Activated naive CD8-positive, alpha-beta T cell treated with anti-CD3 and anti-CD28 coated beads, Interleukin-2, amount 50 U/mL, for 16 hours (primary cell): ENCODE measurements at regions not wholly inside any gene's neighbourhood (a gene's known extent, or its start where the extent isn't known, plus 50 kb on each side); places are given as distances from the start of the nearest gene placed in this dataset.

Experiments used
- DNase-seq: peaks from one replicate; pipeline ENCODE4 v3.0.0-alpha.2; 2020; ENCODE audit warnings: low read depth, low spot score

DNA sequence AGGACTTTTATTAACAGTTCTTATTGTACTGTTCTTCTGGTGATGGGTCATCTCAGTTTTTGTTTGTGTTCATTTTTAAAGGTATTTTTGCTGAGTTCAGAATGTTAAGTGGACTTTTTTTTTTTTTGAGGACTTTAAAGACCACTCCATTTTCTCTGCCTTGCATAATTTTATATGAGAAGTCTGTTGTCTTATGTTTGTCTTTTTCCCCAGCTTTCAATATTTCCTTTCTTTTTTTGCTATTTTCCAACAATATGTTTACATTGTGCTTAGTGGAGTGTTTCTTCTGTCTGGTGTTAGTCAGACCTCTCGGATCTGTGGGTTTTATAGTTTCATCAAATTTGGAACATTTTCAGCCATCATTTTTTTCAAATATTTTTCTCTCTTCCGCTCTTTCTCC lies 290.0 kb upstream of the TNRC6C start:
- no peak for DNase-seq

- DNase-seq: no peak
Observed at GRCh38 chr17:77670173-77670572, 288.3 kb upstream of the TNRC6C start.

DNA sequence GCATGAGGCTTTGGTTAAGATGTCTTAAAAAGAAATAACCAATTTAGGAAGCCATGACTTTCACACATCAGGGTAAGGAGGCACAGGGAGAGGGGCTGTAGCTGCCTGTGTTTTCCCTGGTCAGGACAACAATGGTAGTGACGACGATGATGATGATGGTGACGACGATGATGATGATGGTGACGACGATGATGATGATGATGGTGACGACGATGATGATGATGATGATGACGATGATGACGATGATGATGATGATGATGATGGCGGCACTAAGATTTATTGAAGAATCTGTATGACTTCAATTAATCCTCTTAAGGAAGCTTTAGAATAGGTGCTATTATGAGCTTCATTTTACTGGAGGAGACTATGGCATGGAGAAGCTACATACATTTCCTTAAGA lies 284.1 kb upstream of the TNRC6C start:
- DNase-seq: no peak

DNA sequence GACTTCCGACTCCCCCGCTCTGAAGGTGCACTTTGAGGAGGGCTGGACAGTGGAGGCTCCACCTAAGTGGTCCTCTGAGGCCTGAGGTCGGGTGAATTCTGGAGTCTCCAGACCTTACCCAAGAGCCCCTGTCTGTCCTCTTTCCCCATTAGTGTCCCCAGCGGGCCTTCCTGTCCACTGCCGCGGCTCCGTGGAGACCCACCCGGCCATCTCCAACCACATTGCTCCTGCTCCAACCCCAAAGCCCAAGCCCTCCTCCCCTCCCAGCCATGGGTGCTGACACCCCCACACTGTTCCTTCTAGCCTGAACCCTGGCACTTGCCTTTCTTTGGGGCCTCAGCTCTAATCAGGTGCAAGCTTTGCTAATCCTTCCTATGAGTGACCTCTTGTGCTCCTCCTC lies 283.1 kb upstream of the TNRC6C start:
- DNase-seq: no peak

DNA sequence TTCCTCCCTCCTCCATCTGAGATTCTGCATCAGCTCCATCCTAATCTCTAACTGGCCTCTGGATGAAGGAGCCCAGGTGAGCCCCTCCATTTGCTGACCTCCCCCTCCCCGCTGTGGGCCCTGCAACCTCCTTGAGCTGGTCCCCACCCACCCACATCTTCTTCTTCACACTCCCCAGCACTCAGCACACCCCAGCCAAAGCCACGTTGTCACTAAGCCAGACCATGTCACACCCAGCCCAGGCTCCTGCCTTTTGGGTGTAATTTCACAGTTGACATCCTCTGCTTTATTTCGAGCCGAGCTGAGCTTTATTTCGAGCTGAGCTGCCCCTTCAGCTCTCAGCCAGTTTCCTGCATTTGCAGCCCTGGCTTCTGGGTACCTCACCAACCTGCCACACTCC lies 282.7 kb upstream of the TNRC6C start:
- no peak for DNase-seq

DNA sequence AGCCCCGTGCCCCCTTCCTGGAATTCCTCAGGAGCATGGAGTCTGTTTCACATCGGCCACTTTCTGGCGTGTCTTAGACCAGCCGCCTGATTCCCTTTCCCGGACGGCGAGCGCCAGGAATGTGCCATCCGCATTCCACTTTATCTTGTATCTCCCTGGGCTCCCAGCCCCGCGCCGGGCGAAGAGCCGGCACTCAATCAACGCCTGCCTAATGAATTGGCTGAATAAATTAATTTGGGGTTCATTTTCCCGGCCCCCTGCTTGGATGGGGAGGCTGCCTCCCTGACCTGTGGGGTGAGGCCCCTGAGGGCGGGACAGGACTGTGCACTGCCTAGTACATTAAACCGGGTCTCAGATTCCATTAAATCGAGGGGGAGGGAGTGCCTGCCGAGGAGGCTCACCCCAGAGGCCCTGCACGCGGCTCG lies 282.3 kb upstream of the TNRC6C start:
- DNase-seq: no peak

DNA sequence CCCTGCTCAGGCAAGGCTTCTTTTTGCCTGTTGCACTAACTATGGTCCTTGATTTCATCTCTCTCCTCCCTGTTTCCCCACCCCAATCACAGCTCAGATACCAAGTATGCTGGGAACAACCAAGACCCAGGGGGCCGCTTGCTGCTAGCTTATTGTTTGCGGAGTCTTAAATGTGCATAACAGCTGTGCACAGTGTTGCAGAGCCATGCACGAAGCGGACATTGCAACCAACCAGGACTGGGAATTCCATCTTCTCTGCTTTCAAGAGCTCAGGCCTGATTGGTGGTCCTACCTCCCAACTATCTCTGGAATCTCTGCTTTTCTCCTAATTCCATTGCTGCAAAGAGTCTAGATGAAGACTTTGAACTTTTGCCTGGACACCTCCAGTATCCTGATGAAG lies 281.3 kb upstream of the TNRC6C start:
- DNase-seq: no peak

DNA sequence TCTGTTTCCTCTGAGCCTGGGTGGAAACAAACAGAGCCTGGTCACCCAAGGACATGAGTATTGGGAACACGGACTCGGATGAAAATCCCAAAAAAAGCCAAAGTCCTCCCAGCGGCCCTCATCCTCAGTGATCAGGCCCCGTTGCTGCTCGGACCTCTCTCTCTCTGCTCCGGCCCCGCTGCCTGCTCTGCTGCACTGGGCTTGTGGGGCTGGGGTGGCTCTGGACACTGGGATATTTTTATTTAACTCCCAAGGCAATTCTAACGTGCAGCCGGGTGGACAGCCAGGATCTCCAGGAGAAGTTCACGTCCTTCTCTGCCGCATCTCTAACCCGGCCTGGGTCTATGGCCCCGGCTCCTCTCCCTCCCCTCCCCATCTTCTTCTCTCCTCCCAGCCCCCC lies 280.9 kb upstream of the TNRC6C start:
- no peak for DNase-seq

- no peak for DNase-seq
Observed at GRCh38 chr17:77679589-77679988, 278.9 kb upstream of the TNRC6C start.

- no peak for DNase-seq
Observed at GRCh38 chr17:77681861-77682260, 276.6 kb upstream of the TNRC6C start.

DNA sequence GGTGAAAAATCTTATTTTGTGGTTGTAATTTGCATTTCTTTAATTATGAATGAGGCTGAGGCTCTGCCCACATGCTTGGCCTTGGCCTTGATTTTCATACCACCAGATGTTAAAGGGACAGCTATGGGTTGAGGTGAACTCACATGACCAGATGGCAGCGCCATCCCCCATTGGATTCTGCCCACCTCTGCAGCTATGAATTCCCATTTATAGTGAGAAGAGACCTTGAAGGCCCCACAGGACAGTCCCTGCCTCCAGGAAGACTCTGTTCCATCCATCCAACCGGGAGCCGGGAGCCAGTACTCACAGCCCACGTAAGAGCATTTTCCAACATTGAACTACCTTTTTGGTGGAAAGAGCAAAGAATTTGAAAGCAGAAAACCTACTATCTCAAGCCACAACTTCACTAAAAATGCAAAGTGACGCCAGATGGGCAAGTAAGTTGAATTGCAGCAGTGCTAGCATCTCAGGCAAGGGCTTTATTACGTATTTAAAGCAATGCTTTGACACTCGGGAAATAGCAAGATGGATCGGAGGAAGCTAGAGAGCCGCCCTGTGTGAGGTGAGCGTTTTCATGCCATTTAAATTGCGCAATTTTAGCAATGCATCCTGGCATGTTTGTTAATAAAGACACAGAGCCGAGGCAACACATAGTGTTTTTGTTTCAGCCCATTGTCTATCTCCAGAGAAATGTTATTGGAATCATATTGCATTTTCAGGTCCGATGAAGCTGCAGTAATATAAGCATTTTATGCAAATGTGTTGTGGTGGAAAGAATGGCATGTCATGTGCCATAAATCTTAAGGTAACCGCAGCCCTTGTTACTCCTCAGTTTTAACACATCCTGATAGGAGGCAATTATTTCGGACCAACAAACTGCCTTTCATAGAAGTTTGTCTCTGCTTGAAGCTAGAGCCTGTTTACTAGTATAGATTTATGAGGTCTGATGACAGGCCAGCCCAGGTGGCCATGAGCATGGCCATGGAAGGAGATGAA lies 273.4 kb upstream of the TNRC6C start:
- DNase-seq: no peak

DNA sequence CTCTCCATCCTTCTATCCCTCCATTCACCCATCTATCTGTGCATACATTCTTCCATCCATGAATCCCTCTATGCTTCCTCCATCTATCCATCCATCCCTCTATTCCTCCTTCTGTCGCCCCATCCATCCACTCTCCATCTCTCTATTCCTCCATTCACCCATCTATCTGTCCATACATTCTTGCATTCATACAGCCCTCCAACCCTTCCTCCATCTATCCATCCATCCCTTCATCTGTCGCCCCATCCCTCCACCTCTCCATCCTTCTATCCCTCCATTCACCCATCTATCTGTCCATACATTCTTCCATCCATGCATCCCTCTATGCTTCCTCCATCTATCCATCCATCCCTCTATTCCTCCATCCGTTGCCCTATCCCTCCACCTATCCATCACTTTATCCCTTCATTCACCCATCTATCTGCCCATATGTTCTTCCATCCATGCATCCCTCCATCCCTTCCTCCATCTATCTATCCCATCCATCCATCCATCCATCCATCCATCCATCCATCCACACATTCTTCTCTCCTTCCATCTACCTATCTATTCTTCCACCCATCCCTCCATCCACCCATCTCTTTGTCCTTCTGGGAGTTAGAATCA lies 272.5 kb upstream of the TNRC6C start:
- DNase-seq: no peak

- DNase-seq: no peak
Observed at GRCh38 chr17:77686903-77687302, 271.6 kb upstream of the TNRC6C start.

DNA sequence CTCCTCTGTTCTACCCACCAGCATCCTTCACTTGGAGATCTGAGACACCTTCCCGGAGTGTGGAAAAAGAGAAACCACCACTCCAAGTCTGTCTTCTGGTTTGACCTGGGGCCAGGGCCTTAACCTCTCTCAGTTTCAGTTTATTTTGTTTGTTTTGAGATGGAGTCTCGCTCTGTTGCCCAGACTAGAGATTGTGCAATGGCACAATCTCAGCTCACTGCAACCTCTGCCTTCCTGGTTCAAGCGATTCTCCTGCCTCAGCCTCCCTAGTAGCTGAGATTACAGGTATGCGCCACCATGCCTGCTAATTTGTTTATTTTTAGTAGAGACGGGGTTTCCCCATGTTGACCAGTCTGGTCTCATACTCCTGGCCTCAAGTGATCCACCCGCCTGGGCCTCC lies 271.1 kb upstream of the TNRC6C start:
- DNase-seq: no peak

- DNase-seq: no peak
Observed at GRCh38 chr17:77687921-77688320, 270.6 kb upstream of the TNRC6C start.

GRCh38 chr17:77688369-77688768 lies 270.1 kb upstream of the TNRC6C start:
- DNase-seq: no peak

DNA sequence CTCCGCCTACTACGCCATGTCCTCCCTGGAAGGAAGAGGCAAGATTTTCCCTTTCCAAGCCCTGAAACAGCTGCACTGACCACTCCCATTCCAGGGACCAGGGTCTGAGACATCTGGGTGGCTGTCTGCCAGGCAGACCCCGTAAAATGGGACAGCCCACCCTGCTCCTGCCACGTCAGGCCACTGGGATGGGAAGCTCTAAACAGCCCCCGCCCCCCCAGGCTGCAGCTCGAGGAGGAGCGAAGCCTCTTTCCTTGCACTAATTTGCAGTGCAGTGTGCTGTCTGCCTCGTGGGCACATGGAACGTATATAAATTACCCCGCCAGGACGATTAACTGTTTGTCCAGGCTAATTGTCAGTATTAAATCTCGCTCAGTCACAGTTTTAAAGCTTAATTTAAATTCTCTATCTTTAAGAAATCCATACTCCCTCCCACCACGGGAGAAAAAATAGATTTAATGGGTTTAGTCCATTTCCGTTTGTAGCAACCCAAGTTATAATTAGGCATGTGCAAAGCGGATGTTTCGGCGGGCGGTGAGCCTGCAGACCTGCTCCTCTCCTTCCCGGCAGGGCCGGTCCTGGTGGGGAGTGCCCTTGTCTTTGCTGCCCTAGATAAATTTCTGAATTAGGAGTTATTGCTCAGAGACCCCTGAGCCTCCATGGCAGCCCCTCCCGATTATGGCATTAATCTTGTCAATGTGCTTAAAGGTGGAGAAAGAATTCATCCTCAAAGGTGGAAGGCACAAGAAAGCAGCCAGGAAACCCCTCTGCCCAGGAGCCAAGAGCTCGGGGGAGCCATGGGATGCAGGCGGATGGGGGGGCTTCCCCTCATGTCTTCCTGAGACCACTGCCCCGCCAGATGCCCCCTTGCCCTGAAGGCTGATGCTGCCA lies 268.0 kb upstream of the TNRC6C start:
- DNase-seq: no peak

DNA sequence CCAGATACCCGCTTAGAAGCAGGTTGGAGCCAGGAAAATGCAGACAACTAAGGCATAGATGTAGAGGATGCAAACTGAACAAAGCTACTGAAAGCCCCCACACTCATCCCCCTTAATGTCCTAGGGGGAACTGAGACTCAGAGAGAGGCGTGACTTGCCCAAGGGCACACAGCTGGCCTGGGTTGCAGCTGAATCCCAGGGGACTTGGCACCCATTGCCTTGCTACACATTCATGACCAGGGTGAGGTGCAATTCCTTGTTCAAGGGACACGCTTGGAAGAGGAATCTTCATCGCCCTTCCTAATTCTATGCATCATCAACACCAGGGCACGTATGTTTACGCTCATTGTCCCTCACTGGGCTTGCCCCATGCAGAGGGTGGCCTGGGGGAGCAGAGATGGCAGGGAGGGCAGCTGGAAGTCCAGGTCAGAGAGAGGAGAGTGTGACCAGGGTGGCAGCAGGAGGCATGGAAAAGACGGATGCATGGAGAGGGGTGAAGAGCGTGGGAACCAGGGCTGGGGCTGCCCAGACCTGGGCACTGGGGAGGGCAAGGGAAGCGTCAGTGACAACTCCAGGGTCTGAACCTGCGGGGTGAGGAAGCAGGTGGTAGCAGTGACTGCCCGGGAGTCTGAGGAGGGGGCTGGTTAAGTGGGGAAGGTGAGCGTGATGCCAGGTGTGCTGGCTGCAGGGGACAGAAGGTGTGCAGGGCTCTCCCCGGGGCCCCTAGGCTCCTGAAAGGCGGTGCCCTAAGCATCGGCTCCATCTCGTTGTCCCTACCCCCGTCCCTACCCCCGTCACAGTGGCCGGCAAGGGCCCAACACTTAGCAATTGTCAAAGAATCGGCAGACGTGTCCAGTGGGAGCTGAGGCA lies 267.1 kb upstream of the TNRC6C start:
- DNase-seq: no peak

DNA sequence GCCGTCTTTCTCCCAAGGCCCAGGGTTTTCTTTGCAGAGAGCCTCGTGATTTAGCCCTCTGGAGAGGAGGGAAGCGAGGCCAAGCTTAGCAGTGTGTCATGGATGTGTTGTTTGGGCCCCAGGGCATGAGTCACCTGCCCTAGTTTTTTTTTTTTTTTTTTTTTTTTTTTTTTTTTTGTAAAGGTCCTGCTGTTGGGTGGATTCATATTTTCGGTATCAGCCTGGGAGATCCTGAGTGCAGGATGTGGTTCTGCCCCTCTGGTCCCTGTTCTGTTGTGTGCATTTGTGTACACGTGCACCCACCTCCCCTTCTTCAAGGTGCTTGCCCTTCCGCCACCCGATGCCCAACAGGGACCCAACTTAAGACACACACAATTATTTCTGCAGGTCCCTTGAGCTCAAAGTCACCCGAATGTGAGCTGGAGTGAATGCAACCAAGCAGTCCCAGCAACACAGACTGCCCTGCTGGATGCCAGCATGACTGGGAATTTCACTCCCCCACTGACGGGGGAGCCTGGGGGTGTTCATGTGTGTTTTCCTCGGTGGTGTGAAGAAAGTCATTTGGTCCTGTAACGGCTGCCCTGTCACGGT lies 265.8 kb upstream of the TNRC6C start:
- no peak for DNase-seq

GRCh38 chr17:77693301-77693700 lies 265.2 kb upstream of the TNRC6C start:
- DNase-seq: no peak

- DNase-seq: no peak
Observed at GRCh38 chr17:77693776-77694175, 264.7 kb upstream of the TNRC6C start.
